ENCODE measurements at regions not wholly inside any gene's neighbourhood (a gene's known extent, or its start where the extent isn't known, plus 50 kb on each side); places are given as distances from the start of the nearest gene placed in this dataset.

DNA sequence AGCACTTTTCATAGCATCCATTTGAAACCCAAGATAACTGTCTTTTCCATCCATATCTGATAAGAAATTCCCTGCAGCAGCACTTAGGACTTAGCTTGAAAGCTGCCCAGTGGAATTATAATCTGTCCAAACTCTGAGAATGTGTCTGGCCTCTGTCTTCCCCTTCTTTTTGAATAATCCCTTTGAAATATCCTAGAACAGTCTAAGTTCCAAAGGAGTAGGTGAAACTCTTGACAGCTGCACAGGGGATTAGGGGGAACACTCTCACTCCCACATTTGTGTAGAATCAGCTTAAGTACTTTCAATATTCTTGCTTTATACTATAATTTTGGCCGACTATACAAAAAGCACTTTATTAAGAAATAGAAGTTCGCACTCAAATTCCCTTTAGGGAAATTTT, 157.7 kb downstream of the PAPSS1 start:
- TF ChIP-seq, protein P1, sequence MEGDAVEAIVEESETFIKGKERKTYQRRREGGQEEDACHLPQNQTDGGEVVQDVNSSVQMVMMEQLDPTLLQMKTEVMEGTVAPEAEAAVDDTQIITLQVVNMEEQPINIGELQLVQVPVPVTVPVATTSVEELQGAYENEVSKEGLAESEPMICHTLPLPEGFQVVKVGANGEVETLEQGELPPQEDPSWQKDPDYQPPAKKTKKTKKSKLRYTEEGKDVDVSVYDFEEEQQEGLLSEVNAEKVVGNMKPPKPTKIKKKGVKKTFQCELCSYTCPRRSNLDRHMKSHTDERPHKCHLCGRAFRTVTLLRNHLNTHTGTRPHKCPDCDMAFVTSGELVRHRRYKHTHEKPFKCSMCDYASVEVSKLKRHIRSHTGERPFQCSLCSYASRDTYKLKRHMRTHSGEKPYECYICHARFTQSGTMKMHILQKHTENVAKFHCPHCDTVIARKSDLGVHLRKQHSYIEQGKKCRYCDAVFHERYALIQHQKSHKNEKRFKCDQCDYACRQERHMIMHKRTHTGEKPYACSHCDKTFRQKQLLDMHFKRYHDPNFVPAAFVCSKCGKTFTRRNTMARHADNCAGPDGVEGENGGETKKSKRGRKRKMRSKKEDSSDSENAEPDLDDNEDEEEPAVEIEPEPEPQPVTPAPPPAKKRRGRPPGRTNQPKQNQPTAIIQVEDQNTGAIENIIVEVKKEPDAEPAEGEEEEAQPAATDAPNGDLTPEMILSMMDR (IDR thresholded peaks at IDR 0.05; ENCODE audit: insufficient read depth, low read length, poor library complexity, severe bottlenecking), result no peak
- H3K36me3 ChIP-seq (ENCODE audit: control insufficient read depth, insufficient read depth, low read length), result no peaks in the 10 kb centered on the region
- H3K27me3 ChIP-seq (ENCODE audit: control insufficient read depth, insufficient read depth, low read length), result no peaks in the 10 kb centered on the region
- DNase-seq (ENCODE audit: low read depth), result no peak
- H3K4me3 ChIP-seq (ENCODE audit: low read depth, low read length), result no peak overlapping the region

DNA sequence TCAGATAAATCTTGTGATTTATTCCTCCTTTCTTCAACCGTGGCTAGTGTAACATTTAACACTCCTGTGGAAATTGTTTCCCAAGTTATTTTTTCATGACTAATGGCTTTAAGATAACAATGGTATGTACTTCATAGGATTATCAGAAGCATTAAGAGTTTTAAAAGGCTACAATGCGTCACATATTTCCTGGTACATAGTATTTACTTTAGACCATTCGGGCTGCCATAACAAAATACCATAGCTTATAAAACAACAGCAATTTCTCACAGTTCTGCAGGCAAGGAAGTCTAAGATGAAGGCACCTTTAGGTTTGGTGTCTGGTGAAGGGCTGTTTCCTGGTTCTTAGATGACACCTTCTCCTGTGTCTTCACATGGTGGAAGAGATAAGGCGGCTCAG, 158.6 kb downstream of the PAPSS1 start:
- no peaks in the 10 kb centered on the region for H3K36me3 ChIP-seq (ENCODE audit: control insufficient read depth, insufficient read depth, low read length)
- no peaks in the 10 kb centered on the region for H3K27me3 ChIP-seq (ENCODE audit: control insufficient read depth, insufficient read depth, low read length)
- H3K4me3 ChIP-seq (ENCODE audit: low read depth, low read length), result no peak overlapping the region
- no peak for DNase-seq (ENCODE audit: low read depth)
- TF ChIP-seq, protein P1 (IDR thresholded peaks at IDR 0.05; ENCODE audit: insufficient read depth, low read length, poor library complexity, severe bottlenecking), result no peak

DNA sequence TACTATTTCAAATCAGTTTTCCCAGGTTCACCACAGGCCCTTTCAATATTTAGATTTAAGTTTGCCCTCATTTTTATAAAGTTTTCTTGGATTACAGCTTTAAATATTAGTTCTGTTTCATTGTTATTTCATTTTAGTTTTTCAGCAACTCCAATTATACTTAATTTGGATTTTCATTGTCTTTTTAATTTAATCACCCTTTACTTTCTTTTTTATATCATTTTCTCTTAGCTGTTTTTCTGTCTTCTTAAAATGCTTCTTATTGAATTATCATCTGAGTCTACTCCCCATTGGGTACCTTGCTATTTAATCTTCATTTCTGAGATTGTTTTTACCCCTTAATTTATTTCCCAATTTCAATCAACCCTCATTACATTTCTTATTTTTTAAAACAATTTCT, 160.4 kb downstream of the PAPSS1 start:
- H3K27me3 ChIP-seq (ENCODE audit: control insufficient read depth, insufficient read depth, low read length), result no peaks in the 10 kb centered on the region
- TF ChIP-seq, protein P1 (IDR thresholded peaks at IDR 0.05; ENCODE audit: insufficient read depth, low read length, poor library complexity, severe bottlenecking), result no peak
- no peak for DNase-seq (ENCODE audit: low read depth)

DNA sequence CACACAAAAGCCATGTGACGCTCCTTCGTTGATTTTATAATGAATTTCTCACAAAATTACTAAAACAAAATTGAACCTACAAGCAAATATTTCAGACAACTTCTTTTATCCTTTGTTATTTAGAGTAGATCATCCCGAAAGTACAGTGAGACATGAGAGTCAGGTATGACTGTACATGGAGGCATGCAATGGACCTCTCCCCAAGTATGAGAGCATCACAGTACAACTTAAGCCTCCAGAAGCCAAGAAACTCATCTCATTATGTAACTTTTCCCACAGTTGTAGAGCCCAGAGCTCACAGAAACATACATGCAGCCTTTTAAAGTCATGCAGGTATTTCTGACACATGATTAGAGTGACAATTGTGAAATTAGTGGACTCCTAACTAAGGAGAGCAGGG, 167.7 kb downstream of the PAPSS1 start:
- TF ChIP-seq, protein P1 (IDR thresholded peaks at IDR 0.05; ENCODE audit: insufficient read depth, low read length, poor library complexity, severe bottlenecking), result no peak
- no peak for DNase-seq (ENCODE audit: low read depth)
- Histone ChIP-seq H3K36me3 (ENCODE audit: control insufficient read depth, insufficient read depth, low read length) (no peaks in the 10 kb centered on the region), H3K4me3 (ENCODE audit: low read depth, low read length) (no peak overlapping the region), H3K27me3 (ENCODE audit: control insufficient read depth, insufficient read depth, low read length) (no peaks in the 10 kb centered on the region)

More for the DNA sequence above, 160.4 kb downstream of the PAPSS1 start:
- Histone ChIP-seq H3K4me3 (ENCODE audit: low read depth, low read length) (no peak overlapping the region), H3K36me3 (ENCODE audit: control insufficient read depth, insufficient read depth, low read length) (no peaks in the 10 kb centered on the region)

DNA sequence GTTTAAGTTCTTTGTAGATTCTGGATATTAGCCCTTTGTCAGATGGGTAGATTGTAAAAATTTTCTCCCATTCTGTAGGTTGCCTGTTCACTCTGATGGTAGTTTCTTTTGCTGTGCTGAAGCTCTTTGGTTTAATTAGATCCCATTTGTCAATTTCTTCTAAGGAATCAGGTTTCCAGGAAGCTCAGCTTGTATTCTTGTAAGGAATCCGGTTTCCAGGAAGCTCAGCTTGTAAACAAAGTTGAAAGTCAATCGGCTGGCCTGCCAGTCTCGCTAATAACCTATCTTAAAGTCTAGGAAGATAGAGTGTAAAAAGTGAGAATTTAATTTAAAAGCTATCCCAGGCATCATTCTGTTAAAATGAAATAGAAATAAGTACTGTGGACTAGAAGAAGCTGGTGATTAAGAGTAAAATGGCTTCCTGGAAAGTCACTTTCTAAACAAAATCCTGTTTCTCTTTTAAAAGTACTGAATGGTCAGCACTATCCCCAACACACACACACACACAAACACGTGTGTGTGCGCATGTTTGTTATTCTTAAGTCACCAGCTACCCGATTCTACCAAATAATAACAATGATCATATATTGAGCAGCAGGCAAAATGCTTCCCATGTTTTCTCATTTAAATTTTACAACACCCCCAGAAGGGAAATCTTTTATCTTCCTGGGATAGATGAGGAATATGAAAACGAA, 171.7 kb downstream of the PAPSS1 start:
- Histone ChIP-seq H3K4me3 (ENCODE audit: low read depth, low read length) (no peak overlapping the region), H3K36me3 (ENCODE audit: control insufficient read depth, insufficient read depth, low read length) (no peaks in the 10 kb centered on the region), H3K27me3 (ENCODE audit: control insufficient read depth, insufficient read depth, low read length) (no peaks in the 10 kb centered on the region)
- TF ChIP-seq, protein P1 (IDR thresholded peaks at IDR 0.05; ENCODE audit: insufficient read depth, low read length, poor library complexity, severe bottlenecking), result no peak
- DNase-seq (ENCODE audit: low read depth), result no peak

- DNase-seq (ENCODE audit: low read depth), result no peak
- H3K27me3 ChIP-seq (ENCODE audit: control insufficient read depth, insufficient read depth, low read length), result no peaks in the 10 kb centered on the region
- no peaks in the 10 kb centered on the region for H3K36me3 ChIP-seq (ENCODE audit: control insufficient read depth, insufficient read depth, low read length)
- TF ChIP-seq, protein P1 (IDR thresholded peaks at IDR 0.05; ENCODE audit: insufficient read depth, low read length, poor library complexity, severe bottlenecking), result no peak
- H3K4me3 ChIP-seq (ENCODE audit: low read depth, low read length), result no peak overlapping the region
Observed at GRCh38 chr4:107546638-107547037, 173.4 kb downstream of the PAPSS1 start.
